ENCODE measurements at regions not wholly inside any gene's neighbourhood (a gene's known extent, or its start where the extent isn't known, plus 50 kb on each side); places are given as distances from the start of the nearest gene placed in this dataset.

GRCh38 chr7:15737601-15738000, 51.1 kb upstream of the MEOX2 start:
- TF ChIP-seq CCAR2 (IDR thresholded peaks at IDR 0.05; ENCODE audit: low read depth, low read length) (no peak), RAD21 (CRISPR knock-in tag; conservative IDR thresholded peaks at IDR 0.05 in 1 of 2, IDR thresholded peaks at IDR 0.05 in 1 of 2) (no peak), CTCF (IDR thresholded peaks at IDR 0.05 in 2 of 3, conservative IDR thresholded peaks at IDR 0.05 in 1 of 3; ENCODE audit: insufficient read depth in 2 of 3, low read depth in 1 of 3, low read length in 3 of 3) (no peak), POLR2A (conservative IDR thresholded peaks at IDR 0.05) (no peak)
